ENCODE measurements at regions not wholly inside any gene's neighbourhood (a gene's known extent, or its start where the extent isn't known, plus 50 kb on each side); places are given as distances from the start of the nearest gene placed in this dataset.

- no peak for TF ChIP-seq POLR2A (IDR thresholded peaks at IDR 0.05)
- TF ChIP-seq, protein P1, sequence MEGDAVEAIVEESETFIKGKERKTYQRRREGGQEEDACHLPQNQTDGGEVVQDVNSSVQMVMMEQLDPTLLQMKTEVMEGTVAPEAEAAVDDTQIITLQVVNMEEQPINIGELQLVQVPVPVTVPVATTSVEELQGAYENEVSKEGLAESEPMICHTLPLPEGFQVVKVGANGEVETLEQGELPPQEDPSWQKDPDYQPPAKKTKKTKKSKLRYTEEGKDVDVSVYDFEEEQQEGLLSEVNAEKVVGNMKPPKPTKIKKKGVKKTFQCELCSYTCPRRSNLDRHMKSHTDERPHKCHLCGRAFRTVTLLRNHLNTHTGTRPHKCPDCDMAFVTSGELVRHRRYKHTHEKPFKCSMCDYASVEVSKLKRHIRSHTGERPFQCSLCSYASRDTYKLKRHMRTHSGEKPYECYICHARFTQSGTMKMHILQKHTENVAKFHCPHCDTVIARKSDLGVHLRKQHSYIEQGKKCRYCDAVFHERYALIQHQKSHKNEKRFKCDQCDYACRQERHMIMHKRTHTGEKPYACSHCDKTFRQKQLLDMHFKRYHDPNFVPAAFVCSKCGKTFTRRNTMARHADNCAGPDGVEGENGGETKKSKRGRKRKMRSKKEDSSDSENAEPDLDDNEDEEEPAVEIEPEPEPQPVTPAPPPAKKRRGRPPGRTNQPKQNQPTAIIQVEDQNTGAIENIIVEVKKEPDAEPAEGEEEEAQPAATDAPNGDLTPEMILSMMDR (IDR thresholded peaks at IDR 0.05): no peak
- intact Hi-C loops (cut with DNase I; ENCODE audit: low total_unique reads): no loop called here
- no peak for DNase-seq (ENCODE audit: low spot score in 2 of 2)
- no peak overlapping the region for H3K4me3 ChIP-seq (ENCODE audit: low read depth, poor library complexity, severe bottlenecking)
- WGBS, 2 donors: 77 to 84% methylated on average over 3 of the region's 3 CpGs
These were observed 518.2 kb upstream of the GOT2 start for GRCh38 chr16:59252317-59252716.

DNA sequence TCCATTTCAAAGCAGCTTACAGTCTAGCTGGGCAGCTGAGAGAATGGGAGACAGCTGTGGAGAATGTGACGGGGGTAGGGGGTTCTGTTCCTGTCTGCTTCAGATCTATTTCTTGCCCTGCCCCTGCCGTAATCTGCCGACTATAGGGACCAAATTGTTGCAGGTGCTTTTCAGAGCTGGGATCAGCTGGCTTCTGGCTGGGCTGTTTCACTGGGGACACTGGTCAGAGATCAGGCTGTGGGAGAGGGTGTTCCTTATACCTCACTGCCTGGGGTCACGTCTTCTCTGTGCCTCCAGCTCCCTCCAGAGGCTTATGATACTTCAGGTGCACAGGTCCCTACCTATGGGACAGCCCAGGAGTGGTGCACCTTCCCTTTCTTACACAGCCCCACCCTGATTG lies 514.9 kb upstream of the GOT2 start:
- DNase-seq (ENCODE audit: low spot score in 2 of 2): no peak
- intact Hi-C loops (cut with DNase I; ENCODE audit: low total_unique reads): no loop called here
- TF ChIP-seq, protein P1 (IDR thresholded peaks at IDR 0.05): no peak
- TF ChIP-seq POLR2A (IDR thresholded peaks at IDR 0.05): no peak
- no peak overlapping the region for H3K4me3 ChIP-seq (ENCODE audit: low read depth, poor library complexity, severe bottlenecking)
- WGBS, 2 donors: 60 to 71% methylated on average over 4 of the region's 4 CpGs

GRCh38 chr16:59242556-59242955 lies 508.4 kb upstream of the GOT2 start:
- TF ChIP-seq, protein P1 (IDR thresholded peaks at IDR 0.05): no peak
- TF ChIP-seq POLR2A (IDR thresholded peaks at IDR 0.05): no peak
- H3K4me3 ChIP-seq (ENCODE audit: low read depth, poor library complexity, severe bottlenecking): no peak overlapping the region
- no peak for DNase-seq (ENCODE audit: low spot score in 2 of 2)
- intact Hi-C loops (cut with DNase I; ENCODE audit: low total_unique reads): no loop called here
- WGBS, 2 donors: 39 to 43% methylated on average over 4 of the region's 4 CpGs

DNA sequence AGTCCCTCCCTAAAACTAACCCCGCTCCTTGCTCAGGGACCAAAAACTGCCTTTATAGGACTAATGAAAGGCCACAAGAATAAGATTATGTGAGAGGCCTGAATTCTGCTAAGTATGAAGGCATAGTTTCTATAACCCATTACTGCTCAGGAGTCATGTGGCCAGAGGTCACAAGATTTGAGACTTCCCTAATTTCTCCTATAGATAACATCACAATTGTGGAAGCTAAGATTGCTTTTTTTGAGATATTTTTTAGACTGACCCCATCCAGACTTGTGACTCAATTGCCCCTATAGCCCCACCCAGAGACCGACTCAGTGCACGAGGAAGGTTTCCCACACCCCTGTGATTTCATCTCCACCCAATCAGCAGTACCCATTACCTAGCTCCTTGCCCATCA lies 504.1 kb upstream of the GOT2 start:
- intact Hi-C loops (cut with DNase I; ENCODE audit: low total_unique reads): no loop called here
- WGBS, 2 donors: 81% methylated on average over 3 of the region's 3 CpGs
- no peak overlapping the region for H3K4me3 ChIP-seq (ENCODE audit: low read depth, poor library complexity, severe bottlenecking)
- TF ChIP-seq, protein P1 (IDR thresholded peaks at IDR 0.05): no peak
- no peak for TF ChIP-seq POLR2A (IDR thresholded peaks at IDR 0.05)
- no peak for DNase-seq (ENCODE audit: low spot score in 2 of 2)

- intact Hi-C loops (cut with DNase I; ENCODE audit: low total_unique reads): no loop called here
- H3K4me3 ChIP-seq (ENCODE audit: low read depth, poor library complexity, severe bottlenecking): no peak overlapping the region
- TF ChIP-seq, protein P1 (IDR thresholded peaks at IDR 0.05): no peak
- TF ChIP-seq POLR2A (IDR thresholded peaks at IDR 0.05): no peak
- no peak for DNase-seq (ENCODE audit: low spot score in 2 of 2)
- 63 to 72% methylated on average over 4 of the region's 4 CpGs for WGBS, 2 donors
These were observed 502.8 kb upstream of the GOT2 start for GRCh38 chr16:59236804-59237458.

- intact Hi-C loops (cut with DNase I; ENCODE audit: low total_unique reads): no loop called here
- WGBS, 2 donors: 46 to 50% methylated on average over 2 of the region's 2 CpGs
- H3K4me3 ChIP-seq (ENCODE audit: low read depth, poor library complexity, severe bottlenecking): no peak overlapping the region
- no peak for DNase-seq (ENCODE audit: low spot score in 2 of 2)
- TF ChIP-seq, protein P1 (IDR thresholded peaks at IDR 0.05): no peak
- TF ChIP-seq POLR2A (IDR thresholded peaks at IDR 0.05): no peak
These were observed 490.3 kb upstream of the GOT2 start for GRCh38 chr16:59224401-59224800.

All from lower leg skin (tissue), 4 donors.